Stimulated activated CD4-positive, alpha-beta T cell treated with anti-CD3 and anti-CD28 coated beads, TNF-alpha, amount 100 ng/mL, for 24 hours (primary cell): ENCODE measurements at regions not wholly inside any gene's neighbourhood (a gene's known extent, or its start where the extent isn't known, plus 50 kb on each side); places are given as distances from the start of the nearest gene placed in this dataset.

ENCODE experiments used
- DNase-seq, 3 experiments: peaks; one replicate each; pipeline ENCODE4 v3.0.0-alpha.2; 2020; ENCODE audit warnings: low read depth in 3 of 3

GRCh38 chr16:60563166-60563565, 1473.1 kb downstream of the CDH8 start:
- DNase-seq, result no peak

- no peak for DNase-seq
These were observed 1477.3 kb downstream of the CDH8 start for GRCh38 chr16:60558936-60559335.

GRCh38 chr16:60553090-60553757, 1483.0 kb downstream of the CDH8 start:
- no peak for DNase-seq

- no peak for DNase-seq
These were observed 1494.7 kb downstream of the CDH8 start for GRCh38 chr16:60541535-60541934.

- no peak for DNase-seq
These were observed 1525.3 kb downstream of the CDH8 start for GRCh38 chr16:60510941-60511340.

- DNase-seq, result no peak
These were observed 1526.0 kb downstream of the CDH8 start for GRCh38 chr16:60510208-60510607.

- no peak for DNase-seq
These were observed 1545.0 kb downstream of the CDH8 start for GRCh38 chr16:60491273-60491672.

- no peak for DNase-seq
These were observed 1550.3 kb downstream of the CDH8 start for GRCh38 chr16:60485872-60486489.

- no peak for DNase-seq
These were observed 1551.3 kb downstream of the CDH8 start for GRCh38 chr16:60484901-60485300.

GRCh38 chr16:60481591-60481990, 1554.6 kb downstream of the CDH8 start:
- DNase-seq, result no peak

- no peak for DNase-seq
These were observed 1557.4 kb downstream of the CDH8 start for GRCh38 chr16:60478810-60479209.

GRCh38 chr16:60463986-60464385, 1572.3 kb downstream of the CDH8 start:
- no peak for DNase-seq

GRCh38 chr16:60459463-60459862, 1576.8 kb downstream of the CDH8 start:
- no peak for DNase-seq

GRCh38 chr16:60458255-60458654, 1578.0 kb downstream of the CDH8 start:
- DNase-seq, result no peak

- DNase-seq, result no peak
These were observed 1583.6 kb downstream of the CDH8 start for GRCh38 chr16:60452646-60453045.

GRCh38 chr16:60438894-60439293, 1597.3 kb downstream of the CDH8 start:
- no peak for DNase-seq

GRCh38 chr16:60432472-60432871, 1603.8 kb downstream of the CDH8 start:
- no peak for DNase-seq

GRCh38 chr16:60419859-60420258, 1616.4 kb downstream of the CDH8 start:
- no peak for DNase-seq

GRCh38 chr16:60414613-60415012, 1621.6 kb downstream of the CDH8 start:
- DNase-seq, result no peak

GRCh38 chr16:60413969-60414368, 1622.3 kb downstream of the CDH8 start:
- DNase-seq, result no peak

GRCh38 chr16:60407606-60408005, 1628.6 kb downstream of the CDH8 start:
- no peak for DNase-seq

- DNase-seq, result no peak
These were observed 1629.2 kb downstream of the CDH8 start for GRCh38 chr16:60407034-60407433.

- DNase-seq, result no peak
These were observed 1631.0 kb downstream of the CDH8 start for GRCh38 chr16:60405286-60405685.

GRCh38 chr16:60404401-60404800, 1631.8 kb downstream of the CDH8 start:
- DNase-seq, result no peak
